NB4 (cell line): ENCODE measurements at regions not wholly inside any gene's neighbourhood (a gene's known extent, or its start where the extent isn't known, plus 50 kb on each side); places are given as distances from the start of the nearest gene placed in this dataset.

ENCODE experiments used
- MYC ChIP-seq: IDR thresholded peaks from 2 replicates; pipeline ENCODE4 v1.6.1; 2011; ENCODE audit warnings: low read depth, low read length
- POLR2A ChIP-seq: IDR thresholded peaks from 2 replicates; pipeline ENCODE4 v1.6.1; 2011; ENCODE audit warnings: mild to moderate bottlenecking; ENCODE audit not compliant: insufficient read length; ENCODE audit errors: extremely low read depth
- TF ChIP-seq, protein P1 (sequence below): IDR thresholded peaks from one replicate; pipeline ENCODE4 v1.5.1; 2012; ENCODE audit warnings: low read depth, low read length
- TF ChIP-seq, protein P2 (sequence below): IDR thresholded peaks from 2 replicates; pipeline ENCODE4 v1.6.1; 2011; ENCODE audit warnings: low read depth, low read length

DNA sequence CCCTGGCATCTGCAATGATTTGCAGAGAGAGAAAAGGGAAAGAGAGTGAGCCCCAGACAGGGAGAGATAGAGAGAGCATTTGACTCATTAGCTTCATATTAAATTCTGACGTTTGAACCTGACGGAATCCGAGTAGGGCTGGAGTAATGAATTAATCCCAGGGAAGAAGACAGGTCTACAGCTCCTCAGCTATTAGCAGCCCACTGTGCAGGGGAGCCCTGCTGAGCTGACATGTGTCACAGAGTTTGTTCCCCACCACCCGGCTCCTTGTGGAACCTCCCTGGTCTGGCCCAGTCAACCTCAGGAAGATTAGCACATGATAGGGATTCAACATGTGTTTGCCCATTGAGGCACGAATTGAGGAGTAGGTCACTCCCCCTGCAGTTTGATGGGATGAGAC is 404.0 kb downstream of the BUD13 start:
- TF ChIP-seq, protein P1, sequence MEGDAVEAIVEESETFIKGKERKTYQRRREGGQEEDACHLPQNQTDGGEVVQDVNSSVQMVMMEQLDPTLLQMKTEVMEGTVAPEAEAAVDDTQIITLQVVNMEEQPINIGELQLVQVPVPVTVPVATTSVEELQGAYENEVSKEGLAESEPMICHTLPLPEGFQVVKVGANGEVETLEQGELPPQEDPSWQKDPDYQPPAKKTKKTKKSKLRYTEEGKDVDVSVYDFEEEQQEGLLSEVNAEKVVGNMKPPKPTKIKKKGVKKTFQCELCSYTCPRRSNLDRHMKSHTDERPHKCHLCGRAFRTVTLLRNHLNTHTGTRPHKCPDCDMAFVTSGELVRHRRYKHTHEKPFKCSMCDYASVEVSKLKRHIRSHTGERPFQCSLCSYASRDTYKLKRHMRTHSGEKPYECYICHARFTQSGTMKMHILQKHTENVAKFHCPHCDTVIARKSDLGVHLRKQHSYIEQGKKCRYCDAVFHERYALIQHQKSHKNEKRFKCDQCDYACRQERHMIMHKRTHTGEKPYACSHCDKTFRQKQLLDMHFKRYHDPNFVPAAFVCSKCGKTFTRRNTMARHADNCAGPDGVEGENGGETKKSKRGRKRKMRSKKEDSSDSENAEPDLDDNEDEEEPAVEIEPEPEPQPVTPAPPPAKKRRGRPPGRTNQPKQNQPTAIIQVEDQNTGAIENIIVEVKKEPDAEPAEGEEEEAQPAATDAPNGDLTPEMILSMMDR: no peak
- TF ChIP-seq, protein P2, sequence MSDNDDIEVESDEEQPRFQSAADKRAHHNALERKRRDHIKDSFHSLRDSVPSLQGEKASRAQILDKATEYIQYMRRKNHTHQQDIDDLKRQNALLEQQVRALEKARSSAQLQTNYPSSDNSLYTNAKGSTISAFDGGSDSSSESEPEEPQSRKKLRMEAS: no peak
- TF ChIP-seq POLR2A: no peak
- TF ChIP-seq MYC: no peak
